DND-41 (cell line): ENCODE measurements at regions not wholly inside any gene's neighbourhood (a gene's known extent, or its start where the extent isn't known, plus 50 kb on each side); places are given as distances from the start of the nearest gene placed in this dataset.

ENCODE experiments used
- ATAC-seq: fragments of 200-7000 bp; cut with Tn5 transposase; 3 replicates; pipeline ENCODE4 v1.9.1; 2021; ENCODE audit warnings: low read depth; ENCODE audit not compliant: insufficient read depth
- DNase-seq: peaks from one replicate; pipeline ENCODE4 v3.0.0-alpha.2; 2020
- H2AFZ ChIP-seq: 2 replicates; pipeline ENCODE4 v1.6.0; 2012; ENCODE audit warnings: low read depth, low read length
- H3K27ac ChIP-seq: 2 replicates; pipeline ENCODE4 v1.5.1; 2012; ENCODE audit warnings: low read length, inconsistent platforms
- H3K27me3 ChIP-seq: fragments of 200-600 bp; sonication (generic); 2 replicates; pipeline ENCODE4 v1.6.0; 2012; ENCODE audit warnings: low read length, mild to moderate bottlenecking, inconsistent platforms; ENCODE audit not compliant: insufficient read depth, poor library complexity
- H3K36me3 ChIP-seq: 2 replicates; pipeline ENCODE4 v1.5.1; 2012; ENCODE audit warnings: low read length, inconsistent platforms; ENCODE audit not compliant: insufficient read depth
- H3K4me1 ChIP-seq: 2 replicates; pipeline ENCODE4 v1.5.1; 2012; ENCODE audit warnings: mild to moderate bottlenecking, low read length; ENCODE audit not compliant: insufficient read depth
- H3K4me2 ChIP-seq: 2 replicates; pipeline ENCODE4 v1.6.0; 2012; ENCODE audit warnings: mild to moderate bottlenecking, moderate library complexity, low read length, inconsistent platforms; ENCODE audit not compliant: insufficient read depth
- H3K4me3 ChIP-seq, 2 experiments: fragments of 200-600 bp in 1 of 2; shearing (Covaris generic) in 1 of 2; 2 replicates each; pipeline ENCODE4 v1.5.1; 2012 to 2016; ENCODE audit warnings: inconsistent platforms in 2 of 2, low read length in 2 of 2, mild to moderate bottlenecking in 2 of 2, low read depth in 1 of 2, moderate library complexity in 1 of 2
- H3K79me2 ChIP-seq: 2 replicates; pipeline ENCODE4 v1.6.0; 2012; ENCODE audit warnings: low read length, inconsistent platforms; ENCODE audit not compliant: insufficient read depth
- H3K9ac ChIP-seq: 2 replicates; pipeline ENCODE4 v1.6.0; 2012; ENCODE audit warnings: low read depth, mild to moderate bottlenecking, inconsistent platforms, low read length, moderate library complexity
- H3K9me3 ChIP-seq: 2 replicates; pipeline ENCODE4 v1.5.1; 2012; ENCODE audit warnings: low read length, moderate library complexity, mild to moderate bottlenecking, inconsistent platforms; ENCODE audit not compliant: insufficient read depth, severe bottlenecking
- H4K20me1 ChIP-seq: 2 replicates; pipeline ENCODE4 v1.6.0; 2012; ENCODE audit warnings: low read length; ENCODE audit not compliant: insufficient read depth
- CTCF ChIP-seq: IDR thresholded peaks from 2 replicates; pipeline ENCODE4 v1.5.1; 2012; ENCODE audit warnings: borderline replicate concordance, low read length, moderate library complexity, mild to moderate bottlenecking; ENCODE audit not compliant: poor library complexity, severe bottlenecking; ENCODE audit errors: extremely low read depth
- EZH2 ChIP-seq: IDR thresholded peaks from 3 replicates; pipeline ENCODE4 v1.6.1; 2012; ENCODE audit warnings: borderline replicate concordance, low read depth, mild to moderate bottlenecking, moderate library complexity, low read length, inconsistent platforms; ENCODE audit not compliant: severe bottlenecking

GRCh38 chr16:11403534-11403795 is 58.2 kb downstream of the RMI2 start:
- TF ChIP-seq EZH2 (no peak), CTCF (no peak)
- no peak for DNase-seq
- Histone ChIP-seq H3K79me2 (no peaks in the 10 kb centered on the region), H3K9ac (no peak overlapping the region), H3K9me3 (no peaks in the 10 kb centered on the region), H3K36me3 (no peaks in the 10 kb centered on the region), H3K27ac (no peak overlapping the region), H3K4me3 (no peak overlapping the region), H4K20me1 (no peaks in the 10 kb centered on the region), H3K4me2 (no peak overlapping the region), H3K27me3 (peaks cover 2% of the 10 kb centered on the region), H2AFZ (no peak overlapping the region), H3K4me1 (no peaks in the 10 kb centered on the region)
- no peak for ATAC-seq

DNA sequence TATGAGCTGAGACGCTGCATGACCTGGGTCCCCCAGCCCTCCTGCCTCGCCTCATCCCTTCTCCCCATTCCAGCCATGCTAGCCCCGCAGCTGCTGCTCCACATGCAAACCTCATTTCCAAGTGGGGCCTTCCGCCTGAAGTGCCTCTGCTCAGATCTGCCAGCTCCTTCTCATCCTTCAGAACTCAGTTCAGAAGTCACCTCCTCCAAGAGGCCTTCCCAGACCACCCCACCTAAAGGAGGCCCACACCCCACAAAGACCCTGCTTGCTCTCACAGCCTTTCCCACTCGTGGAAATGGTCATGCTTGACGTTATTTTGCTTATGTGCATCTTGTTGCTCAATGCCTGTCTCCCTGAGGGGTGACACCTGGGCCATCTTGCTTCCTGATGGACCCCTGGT is 58.7 kb downstream of the RMI2 start:
- Histone ChIP-seq H4K20me1 (no peaks in the 10 kb centered on the region), H2AFZ (no peak overlapping the region), H3K4me1 (no peaks in the 10 kb centered on the region)

GRCh38 chr16:11404603-11405002 is 59.3 kb downstream of the RMI2 start:
- H4K20me1 ChIP-seq, result no peaks in the 10 kb centered on the region
- H3K36me3 ChIP-seq, result no peaks in the 10 kb centered on the region
- H3K9ac ChIP-seq, result no peak overlapping the region
- ATAC-seq (no peak), DNase-seq (no peak)
- no peak overlapping the region for H2AFZ ChIP-seq
- H3K4me3 ChIP-seq, result no peak overlapping the region
- no peaks in the 10 kb centered on the region for H3K9me3 ChIP-seq
- no peaks in the 10 kb centered on the region for H3K4me1 ChIP-seq
- no peaks in the 10 kb centered on the region for H3K79me2 ChIP-seq
- no peak overlapping the region for H3K4me2 ChIP-seq
- peaks cover 2% of the 10 kb centered on the region for H3K27me3 ChIP-seq
- TF ChIP-seq CTCF (no peak), EZH2 (no peak)
- H3K27ac ChIP-seq, result no peak overlapping the region

More for the DNA sequence above, 58.7 kb downstream of the RMI2 start:
- H3K27ac ChIP-seq, result no peak overlapping the region
- H3K27me3 ChIP-seq, result peaks cover 2% of the 10 kb centered on the region
- no peaks in the 10 kb centered on the region for H3K36me3 ChIP-seq
- TF ChIP-seq CTCF, result no peak
- TF ChIP-seq EZH2, result no peak
- no peaks in the 10 kb centered on the region for H3K9me3 ChIP-seq
- DNase-seq (no peak), ATAC-seq (no peak)
- H3K9ac ChIP-seq, result no peak overlapping the region
- no peak overlapping the region for H3K4me2 ChIP-seq
- H3K79me2 ChIP-seq, result no peaks in the 10 kb centered on the region
- H3K4me3 ChIP-seq, result no peak overlapping the region
